A673 (cell line): ENCODE measurements at regions not wholly inside any gene's neighbourhood (a gene's known extent, or its start where the extent isn't known, plus 50 kb on each side); places are given as distances from the start of the nearest gene placed in this dataset.

Source experiments
- CTCF ChIP-seq: fragments of 300-800, 200-600 bp; sonication (generic); conservative IDR thresholded peaks from 2 replicates; pipeline ENCODE4 v1.5.1; 2017; ENCODE audit warnings: low read depth, mild to moderate bottlenecking, antibody characterized with exemption, low read length, moderate library complexity, mixed read lengths
- EZH2 ChIP-seq: fragments of 200-600 bp; sonication (generic); IDR thresholded peaks from 2 replicates; pipeline ENCODE4 v1.6.1; 2017; ENCODE audit warnings: borderline replicate concordance, low read depth, mild to moderate bottlenecking, mixed read lengths, antibody characterized with exemption, low read length; ENCODE audit not compliant: poor library complexity, severe bottlenecking

GRCh38 chr1:3963554-3963953 lies 63.5 kb upstream of the C1orf174 start:
- no peak for TF ChIP-seq CTCF
- TF ChIP-seq EZH2: no peak
